ENCODE measurements at regions not wholly inside any gene's neighbourhood (a gene's known extent, or its start where the extent isn't known, plus 50 kb on each side); places are given as distances from the start of the nearest gene placed in this dataset.
"Not testable (repeated sequence)": the region's sequence is repeated elsewhere in the genome, so short reads cannot be mapped to it uniquely, and the experiment has no call there.

DNA sequence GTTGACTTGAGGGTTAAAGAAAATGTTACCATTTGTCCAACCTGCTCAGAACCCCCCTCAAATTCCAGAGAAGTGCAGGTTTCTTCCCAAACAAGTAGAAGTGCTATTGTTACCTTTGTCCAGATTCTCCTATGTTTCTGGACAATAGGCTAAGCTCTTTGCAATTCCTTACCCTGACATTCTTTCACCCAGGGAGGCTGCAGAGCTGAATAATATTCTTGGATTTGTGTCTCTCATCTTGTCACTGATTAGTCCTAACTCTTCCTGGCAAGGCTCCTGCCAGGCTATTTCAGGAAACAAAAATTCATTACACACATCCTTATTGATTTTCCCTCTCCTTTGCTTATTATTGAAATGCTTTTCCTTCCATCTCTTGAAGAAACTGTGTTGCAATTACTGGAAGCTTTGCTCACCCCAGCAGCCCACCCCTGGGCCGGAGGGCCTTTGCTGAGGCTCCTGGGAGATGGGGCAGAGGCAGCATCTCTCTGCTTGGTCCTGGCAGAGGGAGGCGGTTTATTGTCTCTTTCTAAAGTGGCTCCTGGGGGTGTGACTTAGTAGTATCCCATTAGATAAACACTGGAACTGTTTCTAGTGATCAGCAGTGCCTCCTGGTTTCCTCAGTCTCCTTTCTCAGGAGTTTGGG, 207.5 kb upstream of the PELI2 start:
- TF ChIP-seq, protein P1, sequence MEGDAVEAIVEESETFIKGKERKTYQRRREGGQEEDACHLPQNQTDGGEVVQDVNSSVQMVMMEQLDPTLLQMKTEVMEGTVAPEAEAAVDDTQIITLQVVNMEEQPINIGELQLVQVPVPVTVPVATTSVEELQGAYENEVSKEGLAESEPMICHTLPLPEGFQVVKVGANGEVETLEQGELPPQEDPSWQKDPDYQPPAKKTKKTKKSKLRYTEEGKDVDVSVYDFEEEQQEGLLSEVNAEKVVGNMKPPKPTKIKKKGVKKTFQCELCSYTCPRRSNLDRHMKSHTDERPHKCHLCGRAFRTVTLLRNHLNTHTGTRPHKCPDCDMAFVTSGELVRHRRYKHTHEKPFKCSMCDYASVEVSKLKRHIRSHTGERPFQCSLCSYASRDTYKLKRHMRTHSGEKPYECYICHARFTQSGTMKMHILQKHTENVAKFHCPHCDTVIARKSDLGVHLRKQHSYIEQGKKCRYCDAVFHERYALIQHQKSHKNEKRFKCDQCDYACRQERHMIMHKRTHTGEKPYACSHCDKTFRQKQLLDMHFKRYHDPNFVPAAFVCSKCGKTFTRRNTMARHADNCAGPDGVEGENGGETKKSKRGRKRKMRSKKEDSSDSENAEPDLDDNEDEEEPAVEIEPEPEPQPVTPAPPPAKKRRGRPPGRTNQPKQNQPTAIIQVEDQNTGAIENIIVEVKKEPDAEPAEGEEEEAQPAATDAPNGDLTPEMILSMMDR (conservative IDR thresholded peaks at IDR 0.05) = no peak
- no peak for TF ChIP-seq ZFX (IDR thresholded peaks at IDR 0.05)
- H3K27ac ChIP-seq = no peak overlapping the region

DNA sequence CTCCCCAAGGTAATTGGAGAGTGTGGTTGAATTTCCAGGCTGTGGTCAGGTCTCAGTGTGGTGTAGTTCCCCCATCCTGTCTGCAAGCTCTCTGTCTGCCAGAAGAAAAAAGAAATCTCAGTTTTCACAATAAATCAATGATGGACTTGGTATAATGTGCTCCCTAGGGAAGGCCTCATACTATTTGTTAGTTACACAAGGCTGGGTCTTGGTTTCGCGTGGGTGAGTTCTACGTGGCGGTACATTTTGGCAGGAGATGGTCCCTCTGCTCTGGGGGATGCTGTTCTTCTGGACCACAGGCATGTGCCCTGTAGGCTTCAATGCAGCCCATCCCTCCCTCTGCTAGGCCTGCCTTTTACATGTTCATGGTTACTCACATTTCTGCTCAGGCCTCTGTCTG, 206.4 kb upstream of the PELI2 start:
- TF ChIP-seq, protein P1 (conservative IDR thresholded peaks at IDR 0.05) = no peak
- TF ChIP-seq ZFX (IDR thresholded peaks at IDR 0.05) = no peak
- H3K27ac ChIP-seq = no peak overlapping the region

GRCh38 chr14:55912344-55912743, 205.9 kb upstream of the PELI2 start:
- H3K27ac ChIP-seq = no peak overlapping the region
- TF ChIP-seq ZFX (IDR thresholded peaks at IDR 0.05) = no peak
- TF ChIP-seq, protein P1 (conservative IDR thresholded peaks at IDR 0.05) = no peak

DNA sequence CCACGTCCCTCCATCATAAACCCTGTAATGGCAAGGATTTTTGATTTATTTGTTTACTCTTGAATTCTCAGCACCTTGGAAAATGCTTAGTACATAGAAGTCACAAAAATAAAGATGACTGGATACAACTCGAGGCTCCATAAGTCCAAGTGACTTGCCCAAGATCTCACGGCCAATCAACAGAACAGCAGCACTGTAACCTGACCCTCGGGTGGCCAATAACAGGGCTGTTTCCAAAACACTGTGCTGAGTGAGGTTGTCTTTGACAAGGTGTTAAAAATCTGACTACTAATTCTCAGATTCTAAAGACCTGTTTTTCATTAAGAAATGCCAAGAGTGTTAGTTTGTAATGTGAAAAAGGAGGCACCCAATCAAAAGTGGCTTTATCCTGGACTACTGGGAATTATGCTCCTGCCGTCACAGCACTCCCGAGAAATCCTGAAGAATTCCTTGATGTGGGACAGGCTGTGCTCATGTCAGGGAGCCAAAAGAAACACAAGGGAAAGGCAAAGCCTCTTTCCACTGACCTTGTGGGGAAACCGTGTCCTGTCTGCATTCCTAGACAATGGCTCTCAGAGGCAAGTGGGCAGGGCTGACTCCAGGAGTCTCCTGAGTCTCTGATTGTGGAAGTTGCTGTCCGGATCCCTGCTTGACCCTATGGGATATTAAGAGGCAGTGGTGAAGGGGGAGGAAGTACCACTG, 204.7 kb upstream of the PELI2 start:
- TF ChIP-seq, protein P1 (conservative IDR thresholded peaks at IDR 0.05) = no peak
- no peak for TF ChIP-seq ZFX (IDR thresholded peaks at IDR 0.05)
- H3K27ac ChIP-seq = no peak overlapping the region

GRCh38 chr14:55914771-55915170, 203.4 kb upstream of the PELI2 start:
- no peak overlapping the region for H3K27ac ChIP-seq
- TF ChIP-seq, protein P1 (conservative IDR thresholded peaks at IDR 0.05) = no peak
- no peak for TF ChIP-seq ZFX (IDR thresholded peaks at IDR 0.05)

GRCh38 chr14:55915456-55915855, 202.8 kb upstream of the PELI2 start:
- TF ChIP-seq ZFX (IDR thresholded peaks at IDR 0.05) = no peak
- TF ChIP-seq, protein P1 (conservative IDR thresholded peaks at IDR 0.05) = no peak

GRCh38 chr14:55919800-55920199, 198.4 kb upstream of the PELI2 start:
- not testable (repeated sequence) for H3K27ac ChIP-seq

More at GRCh38 chr14:55915456-55915855, 202.8 kb upstream of the PELI2 start:
- no peak overlapping the region for H3K27ac ChIP-seq

DNA sequence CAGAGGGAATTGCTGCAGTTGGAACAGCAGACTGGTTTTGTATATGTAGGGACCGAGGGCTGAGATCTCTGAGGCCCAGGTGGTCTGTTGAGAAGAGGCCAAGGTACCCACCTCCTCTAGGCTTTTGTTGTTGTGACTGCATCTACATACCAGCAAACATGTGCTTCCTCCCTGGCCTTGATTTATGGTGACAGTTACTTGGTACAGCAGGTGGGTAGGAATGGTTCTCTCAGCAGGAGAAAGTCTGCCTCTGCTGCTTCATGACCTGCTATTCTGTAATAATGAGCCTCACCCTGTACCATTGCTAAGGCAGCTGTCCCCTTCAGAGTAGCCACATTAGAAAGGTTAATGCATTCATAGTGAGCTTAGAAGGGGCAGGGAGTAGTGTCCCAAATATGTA, 196.7 kb upstream of the PELI2 start:
- TF ChIP-seq ZFX (IDR thresholded peaks at IDR 0.05) = no peak
- TF ChIP-seq, protein P1 (conservative IDR thresholded peaks at IDR 0.05) = no peak

More for the DNA sequence above, 196.7 kb upstream of the PELI2 start:
- H3K27ac ChIP-seq = no peak overlapping the region
